PC-9 (cell line): ENCODE measurements at regions not wholly inside any gene's neighbourhood (a gene's known extent, or its start where the extent isn't known, plus 50 kb on each side); places are given as distances from the start of the nearest gene placed in this dataset.

ENCODE experiments used
- BruUV-seq: library from RNA; stranded (reverse); fragments of 400-500 nt; replicated peaks from 2 replicates; lab custom pipeline; 2021; lab: Mats Ljungman, UMichigan
- CTCF ChIA-PET: fragments of 300-600 bp; sonication (Branson Sonifier 250); formaldehyde crosslinking; loops from one replicate; lab custom pipeline; 2022; ENCODE audit warnings: antibody characterized with exemption; lab: Charles Lee
- POLR2A ChIA-PET: fragments of 300-600 bp; sonication (Branson Sonifier 250); formaldehyde crosslinking; loops from one replicate; lab custom pipeline; 2022; ENCODE audit warnings: antibody characterized with exemption; ENCODE audit not compliant: unreplicated experiment; lab: Charles Lee
- DNase-seq, 2 experiments: peaks; one replicate each; pipeline versions ENCODE4 v3.0.0 to v3.0.0-alpha.2; 2015 to 2022; ENCODE audit warnings: mixed read lengths in 1 of 2
- H2AFZ ChIP-seq: fragments of 200-600 bp; sonication (generic); 2 replicates; pipeline ENCODE4 v1.8.1; 2017; ENCODE audit warnings: antibody characterized with exemption
- H3F3A ChIP-seq: fragments of 200-600 bp; sonication (generic); 2 replicates; pipeline ENCODE4 v1.8.1; 2017; ENCODE audit warnings: antibody characterized with exemption, mild to moderate bottlenecking, low read depth; ENCODE audit not compliant: insufficient read depth
- H3K27ac ChIP-seq: fragments of 200-600 bp; sonication (generic); 2 replicates; pipeline ENCODE4 v1.6.1; 2016; ENCODE audit warnings: mixed run types
- H3K27me3 ChIP-seq: fragments of 200-600 bp; sonication (generic); 2 replicates; pipeline ENCODE4 v1.6.1; 2016; ENCODE audit warnings: low read depth, mixed run types; ENCODE audit not compliant: insufficient read depth
- H3K36me3 ChIP-seq: fragments of 200-600 bp; sonication (generic); 2 replicates; pipeline ENCODE4 v1.6.1; 2016; ENCODE audit warnings: low read depth, mixed run types
- H3K4me1 ChIP-seq: fragments of 200-600 bp; sonication (generic); replicated peaks from 2 replicates; pipeline ENCODE4 v1.6.1; 2016; ENCODE audit warnings: mixed run types; ENCODE audit not compliant: insufficient read depth
- H3K4me2 ChIP-seq: fragments of 200-600 bp; sonication (generic); 2 replicates; pipeline ENCODE4 v1.6.1; 2017; ENCODE audit warnings: mixed run types
- H3K4me3 ChIP-seq: fragments of 200-600 bp; sonication (generic); 2 replicates; pipeline ENCODE4 v1.6.1; 2016; ENCODE audit warnings: mixed run types
- H3K79me2 ChIP-seq: fragments of 200-600 bp; sonication (generic); 2 replicates; pipeline ENCODE4 v1.6.1; 2017; ENCODE audit warnings: low read depth, mixed run types
- H3K9me2 ChIP-seq: fragments of 200-600 bp; sonication (generic); 2 replicates; pipeline ENCODE4 v1.8.1; 2017; ENCODE audit warnings: mild to moderate bottlenecking; ENCODE audit not compliant: insufficient read depth
- H3K9me3 ChIP-seq: fragments of 200-600 bp; sonication (generic); 2 replicates; pipeline ENCODE4 v1.8.1; 2016; ENCODE audit warnings: low read depth; ENCODE audit not compliant: insufficient read depth
- H4K20me1 ChIP-seq: fragments of 200-600 bp; sonication (generic); 2 replicates; pipeline ENCODE4 v1.8.1; 2017; ENCODE audit not compliant: insufficient read depth
- EZH2 ChIP-seq: fragments of 200-600 bp; sonication (generic); IDR thresholded peaks from 2 replicates; pipeline ENCODE4 v1.8.0; 2017; ENCODE audit warnings: antibody characterized with exemption, low read depth
- intact Hi-C: fragments of 100-400 bp; cut with micrococcal nuclease; formaldehyde crosslinking; loops from one replicate; pipeline ENCODE4 v1.10.0; 2022; ENCODE audit not compliant: unreplicated experiment
- TF ChIP-seq, protein P1 (sequence below): fragments of 200-600 bp; sonication (generic); conservative IDR thresholded peaks from 2 replicates; pipeline ENCODE4 v1.6.1; 2017; ENCODE audit warnings: mixed run types, antibody characterized with exemption, mild to moderate bottlenecking, moderate library complexity

DNA sequence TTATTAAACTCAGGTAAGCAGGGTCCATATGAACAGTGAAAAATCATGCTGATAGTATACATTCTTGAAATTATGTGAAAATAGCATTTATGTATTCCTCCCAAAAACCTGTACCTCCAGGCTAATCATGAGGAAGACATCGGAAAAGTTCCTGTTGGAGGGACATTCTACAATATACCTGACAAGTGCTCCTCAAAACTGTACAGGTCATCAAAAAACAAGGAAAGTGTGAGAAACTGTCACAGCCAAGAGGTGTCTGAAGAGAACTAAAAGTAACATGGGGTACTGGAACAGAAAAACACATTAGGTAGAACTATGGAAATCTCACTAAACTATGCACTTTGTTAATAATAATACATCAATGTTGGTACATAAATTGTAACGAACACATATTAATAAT, 326.7 kb downstream of the CRPPA start:
- Histone ChIP-seq H3K4me1 (peaks cover 7% of the 10 kb centered on the region), H3K27ac (no peak overlapping the region), H2AFZ (no peak overlapping the region), H3K4me3 (no peak overlapping the region), H4K20me1 (no peaks in the 10 kb centered on the region), H3K27me3 (no peaks in the 10 kb centered on the region), H3K9me3 (no peaks in the 10 kb centered on the region), H3F3A (no peaks in the 10 kb centered on the region), H3K9me2 (no peaks in the 10 kb centered on the region), H3K36me3 (no peaks in the 10 kb centered on the region), H3K4me2 (no peak overlapping the region), H3K79me2 (no peaks in the 10 kb centered on the region)
- no peak for TF ChIP-seq EZH2
- TF ChIP-seq, protein P1, sequence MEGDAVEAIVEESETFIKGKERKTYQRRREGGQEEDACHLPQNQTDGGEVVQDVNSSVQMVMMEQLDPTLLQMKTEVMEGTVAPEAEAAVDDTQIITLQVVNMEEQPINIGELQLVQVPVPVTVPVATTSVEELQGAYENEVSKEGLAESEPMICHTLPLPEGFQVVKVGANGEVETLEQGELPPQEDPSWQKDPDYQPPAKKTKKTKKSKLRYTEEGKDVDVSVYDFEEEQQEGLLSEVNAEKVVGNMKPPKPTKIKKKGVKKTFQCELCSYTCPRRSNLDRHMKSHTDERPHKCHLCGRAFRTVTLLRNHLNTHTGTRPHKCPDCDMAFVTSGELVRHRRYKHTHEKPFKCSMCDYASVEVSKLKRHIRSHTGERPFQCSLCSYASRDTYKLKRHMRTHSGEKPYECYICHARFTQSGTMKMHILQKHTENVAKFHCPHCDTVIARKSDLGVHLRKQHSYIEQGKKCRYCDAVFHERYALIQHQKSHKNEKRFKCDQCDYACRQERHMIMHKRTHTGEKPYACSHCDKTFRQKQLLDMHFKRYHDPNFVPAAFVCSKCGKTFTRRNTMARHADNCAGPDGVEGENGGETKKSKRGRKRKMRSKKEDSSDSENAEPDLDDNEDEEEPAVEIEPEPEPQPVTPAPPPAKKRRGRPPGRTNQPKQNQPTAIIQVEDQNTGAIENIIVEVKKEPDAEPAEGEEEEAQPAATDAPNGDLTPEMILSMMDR, result no peak
- CTCF ChIA-PET, result no interaction called here
- DNase-seq, result no peak
- POLR2A ChIA-PET, result no interaction called here
- BruUV-seq, result no TSS peak
- intact Hi-C loops, result no loop called here

DNA sequence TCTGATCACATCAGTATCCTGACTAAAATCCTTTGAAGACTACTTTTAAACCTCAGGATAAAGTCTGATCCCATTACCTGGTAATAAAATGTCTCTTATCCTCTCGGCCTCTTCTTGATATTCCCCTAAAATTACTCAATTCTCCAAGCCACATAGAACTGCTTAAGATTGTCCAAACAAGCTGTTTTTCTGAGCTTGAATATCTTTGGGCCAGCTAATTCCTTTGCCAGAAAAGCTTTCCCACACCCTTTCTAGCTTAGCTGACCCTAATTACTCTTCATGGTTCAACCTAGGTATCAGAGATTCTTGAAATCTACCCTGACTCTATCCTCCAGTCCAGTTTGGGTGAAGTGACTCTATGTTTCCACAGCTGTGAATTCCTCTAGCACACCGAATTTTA, 328.6 kb downstream of the CRPPA start:
- TF ChIP-seq EZH2, result no peak
- TF ChIP-seq, protein P1, result no peak
- H4K20me1 ChIP-seq, result no peaks in the 10 kb centered on the region
- no peaks in the 10 kb centered on the region for H3K9me2 ChIP-seq
- ChIA-PET POLR2A (no interaction called here), CTCF (interaction anchor here (0.5 kb wide), 1 partner anchor 14 kb away, joined by 3 read pairs; no protein-coding TSS in a partner anchor)
- BruUV-seq, result no TSS peak
- no peaks in the 10 kb centered on the region for H3K79me2 ChIP-seq
- H3K27me3 ChIP-seq, result no peaks in the 10 kb centered on the region
- H2AFZ ChIP-seq, result no peak overlapping the region
- DNase-seq, result no peak
- no peak overlapping the region for H3K4me2 ChIP-seq
- no peaks in the 10 kb centered on the region for H3K4me1 ChIP-seq
- H3K27ac ChIP-seq, result no peak overlapping the region
- no peak overlapping the region for H3K4me3 ChIP-seq
- no peaks in the 10 kb centered on the region for H3F3A ChIP-seq
- intact Hi-C loops, result no loop called here
- H3K36me3 ChIP-seq, result no peaks in the 10 kb centered on the region
- no peaks in the 10 kb centered on the region for H3K9me3 ChIP-seq

DNA sequence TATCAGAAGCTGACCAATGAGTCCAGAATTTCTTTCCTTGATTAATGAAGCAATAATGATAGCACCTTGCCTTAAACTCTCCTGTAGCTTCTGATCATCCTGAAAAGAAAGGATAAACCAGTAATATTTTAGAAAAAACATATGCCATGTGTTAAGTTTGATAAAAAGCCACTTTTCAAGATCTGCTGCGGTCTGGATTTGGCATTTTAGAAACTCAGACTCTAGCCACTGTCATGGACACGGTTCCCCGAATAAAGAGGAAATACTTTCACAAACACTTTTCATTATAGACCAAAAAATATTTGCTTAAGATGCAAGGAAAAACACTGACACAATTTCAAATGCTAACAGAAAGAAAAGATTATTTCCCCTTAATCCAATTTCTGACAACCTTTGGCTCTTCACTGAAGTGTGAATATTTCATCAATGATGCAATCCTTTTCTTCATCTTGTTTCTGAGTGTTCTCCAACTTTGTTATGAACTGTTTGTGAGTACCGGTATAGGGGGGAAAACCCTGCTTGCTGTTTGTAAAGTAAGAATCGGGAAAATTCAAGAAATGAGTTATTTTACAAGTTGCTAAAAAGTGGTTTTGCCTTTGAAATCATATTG, 329.5 kb downstream of the CRPPA start:
- Histone ChIP-seq H3K4me3 (no peak overlapping the region), H3K27ac (no peak overlapping the region), H3K36me3 (no peaks in the 10 kb centered on the region), H3K4me2 (no peak overlapping the region), H3K79me2 (no peaks in the 10 kb centered on the region), H3K27me3 (no peaks in the 10 kb centered on the region), H2AFZ (no peak overlapping the region), H3F3A (no peaks in the 10 kb centered on the region), H3K9me3 (no peaks in the 10 kb centered on the region), H3K4me1 (no peaks in the 10 kb centered on the region), H3K9me2 (no peaks in the 10 kb centered on the region), H4K20me1 (no peaks in the 10 kb centered on the region)
- intact Hi-C loops, result no loop called here
- no peak for DNase-seq
- CTCF ChIA-PET, result no interaction called here
- BruUV-seq, result no TSS peak
- TF ChIP-seq, protein P1, result no peak
- TF ChIP-seq EZH2, result no peak
- POLR2A ChIA-PET, result interaction anchor here (0.5 to 0.6 kb wide), 3 partner anchors 205 to 1267 kb away, joined by 3 to 5 read pairs (median 3); no protein-coding TSS in a partner anchor
